IMR-90 (cell line): ENCODE measurements at regions not wholly inside any gene's neighbourhood (a gene's known extent, or its start where the extent isn't known, plus 50 kb on each side); places are given as distances from the start of the nearest gene placed in this dataset.
A peak's percentile ranks its signal among the peaks of the same experiment; 100 is the strongest.

ENCODE experiments used
- ATAC-seq: fragments of 200-7000 bp; cut with Tn5 transposase; 2 replicates; pipeline ENCODE4 v1.9.1; 2020; ENCODE audit warnings: low read depth, mild to moderate bottlenecking, moderate library complexity
- BruUV-seq: library from RNA; stranded (reverse); fragments of 400-500 nt; replicated peaks from 2 replicates; lab custom pipeline; 2021; lab: Mats Ljungman, UMichigan
- CTCF ChIA-PET: fragments of 300-600 bp; formaldehyde crosslinking; extraction: SDS; loops from one replicate; lab custom pipeline; 2021; ENCODE audit warnings: antibody characterized with exemption; lab: Yijun Ruan, JAX
- POLR2A ChIA-PET: fragments of 300-600 bp; sonication (Branson Sonifier 250); formaldehyde crosslinking; loops from one replicate; lab custom pipeline; 2022; ENCODE audit warnings: antibody characterized with exemption; ENCODE audit not compliant: unreplicated experiment; lab: Charles Lee
- DNase-seq: peaks from one replicate; pipeline ENCODE4 v3.0.0; 2013
- H2AFZ ChIP-seq: replicated peaks from 2 replicates; pipeline ENCODE3; 2013; ENCODE audit warnings: low read length, mild to moderate bottlenecking; ENCODE audit not compliant: poor library complexity
- H2AK5ac ChIP-seq: 2 replicates; pipeline ENCODE4 v1.6.1; 2013; ENCODE audit warnings: low read depth, low read length, inconsistent platforms
- H2AK9ac ChIP-seq: replicated peaks from 2 replicates; pipeline ENCODE3; 2013; ENCODE audit warnings: mild to moderate bottlenecking, low read depth, low read length, moderate library complexity; ENCODE audit not compliant: poor library complexity
- H2BK120ac ChIP-seq: 2 replicates; pipeline ENCODE4 v1.6.1; 2013; ENCODE audit warnings: low read depth, low read length, inconsistent platforms
- H2BK15ac ChIP-seq: 3 replicates; pipeline ENCODE4 v1.6.1; 2013; ENCODE audit warnings: low read depth, low read length, inconsistent platforms
- H2BK20ac ChIP-seq: 2 replicates; pipeline ENCODE4 v1.6.1; 2013; ENCODE audit warnings: low read depth, mild to moderate bottlenecking, inconsistent platforms, low read length, moderate library complexity
- H2BK5ac ChIP-seq: 2 replicates; pipeline ENCODE4 v1.6.1; 2013; ENCODE audit warnings: mild to moderate bottlenecking, low read depth, low read length, inconsistent platforms; ENCODE audit not compliant: poor library complexity, severe bottlenecking
- H3K14ac ChIP-seq: replicated peaks from 2 replicates; pipeline ENCODE4 v1.6.1; 2013; ENCODE audit warnings: low read depth, low read length, inconsistent platforms
- H3K18ac ChIP-seq: 2 replicates; pipeline ENCODE4 v1.6.1; 2013; ENCODE audit warnings: low read depth, low read length, control low read depth
- H3K23ac ChIP-seq: 2 replicates; pipeline ENCODE4 v1.6.1; 2013; ENCODE audit warnings: low read depth, low read length, inconsistent platforms
- H3K27ac ChIP-seq: 2 replicates; pipeline ENCODE4 v1.5.1; 2013; ENCODE audit warnings: mild to moderate bottlenecking, control low read depth, low read length; ENCODE audit not compliant: insufficient read depth
- H3K27me3 ChIP-seq: 2 replicates; pipeline ENCODE4 v1.6.1; 2013; ENCODE audit warnings: low read length; ENCODE audit not compliant: control insufficient read depth, insufficient read depth
- H3K36me3 ChIP-seq: 2 replicates; pipeline ENCODE4 v1.6.1; 2013; ENCODE audit warnings: low read length, mixed read lengths; ENCODE audit not compliant: control insufficient read depth, insufficient read depth
- H3K4ac ChIP-seq: 2 replicates; pipeline ENCODE4 v1.6.1; 2013; ENCODE audit warnings: low read depth, low read length, inconsistent platforms
- H3K4me1 ChIP-seq: 2 replicates; pipeline ENCODE4 v1.6.1; 2013; ENCODE audit warnings: low read length, mixed read lengths; ENCODE audit not compliant: control insufficient read depth, insufficient read depth
- H3K4me2 ChIP-seq: 2 replicates; pipeline ENCODE4 v1.6.1; 2013; ENCODE audit warnings: low read depth, mild to moderate bottlenecking, control low read depth, low read length, moderate library complexity
- H3K4me3 ChIP-seq: 2 replicates; pipeline ENCODE4 v1.5.1; 2013; ENCODE audit warnings: low read depth, mild to moderate bottlenecking, control low read depth, low read length, moderate library complexity; ENCODE audit not compliant: insufficient read depth
- H3K56ac ChIP-seq: 2 replicates; pipeline ENCODE4 v1.6.1; 2013; ENCODE audit warnings: low read length, inconsistent platforms; ENCODE audit not compliant: insufficient read depth; ENCODE audit errors: extremely low read depth
- H3K79me1 ChIP-seq, 2 experiments: 2 replicates each; pipeline ENCODE4 v1.6.1; 2013; ENCODE audit warnings: low read length in 2 of 2, inconsistent platforms in 1 of 2, low read depth in 1 of 2
- H3K9ac ChIP-seq: 2 replicates; pipeline ENCODE4 v1.6.1; 2013; ENCODE audit warnings: low read depth, low read length, control low read depth
- H3K9me1 ChIP-seq: 2 replicates; pipeline ENCODE4 v1.6.1; 2013; ENCODE audit warnings: low read length, inconsistent platforms; ENCODE audit not compliant: insufficient read depth
- H3K9me3 ChIP-seq: 2 replicates; pipeline ENCODE4 v1.6.1; 2013; ENCODE audit warnings: low read length; ENCODE audit not compliant: control insufficient read depth, insufficient read depth
- H4K20me1 ChIP-seq: 2 replicates; pipeline ENCODE4 v1.6.1; 2013; ENCODE audit warnings: low read length, inconsistent platforms; ENCODE audit not compliant: insufficient read depth
- H4K5ac ChIP-seq: 2 replicates; pipeline ENCODE4 v1.6.1; 2013; ENCODE audit warnings: mild to moderate bottlenecking, low read depth, low read length, control low read depth
- H4K8ac ChIP-seq, 2 experiments: 2 replicates each; pipeline ENCODE4 v1.6.1; 2013; ENCODE audit warnings: low read depth in 2 of 2, low read length in 2 of 2, control low read depth in 1 of 2, inconsistent platforms in 1 of 2
- H4K91ac ChIP-seq: 2 replicates; pipeline ENCODE4 v1.6.1; 2013; ENCODE audit warnings: low read depth, low read length, inconsistent platforms; ENCODE audit not compliant: insufficient read depth
- BHLHE40 ChIP-seq: fragments of 150-350 bp; IDR thresholded peaks from 2 replicates; pipeline ENCODE4 v1.6.1; 2016; ENCODE audit warnings: mild to moderate bottlenecking, low read depth, low read length
- CEBPB ChIP-seq: IDR thresholded peaks from 2 replicates; pipeline ENCODE4 v1.6.1; 2012; ENCODE audit warnings: low read depth, low read length, improper control_type of control experiment
- CHD1 ChIP-seq: IDR thresholded peaks from 2 replicates; pipeline ENCODE4 v1.6.1; 2012; ENCODE audit warnings: low read depth, low read length, improper control_type of control experiment
- CTCF ChIP-seq: conservative IDR thresholded peaks from 2 replicates; pipeline ENCODE4 v1.5.1; 2012; ENCODE audit warnings: mild to moderate bottlenecking, low read depth, low read length, improper control_type of control experiment
- ELK1 ChIP-seq: fragments of 150-350 bp; IDR thresholded peaks from 2 replicates; pipeline ENCODE4 v1.6.1; 2016; ENCODE audit warnings: low read depth, mild to moderate bottlenecking, low read length, moderate library complexity, borderline replicate concordance
- FOS ChIP-seq: fragments of 150-350 bp; IDR thresholded peaks from 2 replicates; pipeline ENCODE4 v1.6.1; 2016; ENCODE audit warnings: low read depth, low read length
- MAFK ChIP-seq: IDR thresholded peaks from 2 replicates; pipeline ENCODE4 v1.6.1; 2012; ENCODE audit warnings: low read depth, low read length, improper control_type of control experiment
- MAZ ChIP-seq: IDR thresholded peaks from 2 replicates; pipeline ENCODE4 v1.6.1; 2012; ENCODE audit warnings: low read depth, mild to moderate bottlenecking, low read length, improper control_type of control experiment, moderate library complexity, borderline replicate concordance
- MXI1 ChIP-seq: IDR thresholded peaks from 2 replicates; pipeline ENCODE4 v1.6.1; 2012; ENCODE audit warnings: low read depth, mild to moderate bottlenecking, low read length, moderate library complexity, borderline replicate concordance
- NFE2L2 ChIP-seq: fragments of 150-350 bp; IDR thresholded peaks from 2 replicates; pipeline ENCODE4 v1.6.1; 2016; ENCODE audit warnings: low read depth, mild to moderate bottlenecking, low read length
- POLR2A ChIP-seq: IDR thresholded peaks from 2 replicates; pipeline ENCODE4 v1.6.1; 2012; ENCODE audit warnings: mild to moderate bottlenecking, low read depth, low read length
- RAD21 ChIP-seq: IDR thresholded peaks from 2 replicates; pipeline ENCODE4 v1.6.1; 2012; ENCODE audit warnings: low read length, improper control_type of control experiment
- RCOR1 ChIP-seq: IDR thresholded peaks from 2 replicates; pipeline ENCODE4 v1.6.1; 2012; ENCODE audit warnings: mild to moderate bottlenecking, low read length, improper control_type of control experiment; ENCODE audit not compliant: insufficient replicate concordance
- RFX5 ChIP-seq: IDR thresholded peaks from 2 replicates; pipeline ENCODE4 v1.8.0; 2012; ENCODE audit warnings: low read depth, mild to moderate bottlenecking, low read length, moderate library complexity
- SMC3 ChIP-seq: fragments of 150-350 bp; IDR thresholded peaks from 2 replicates; pipeline ENCODE4 v1.6.1; 2016; ENCODE audit warnings: low read depth, mild to moderate bottlenecking, antibody characterized with exemption, low read length, moderate library complexity
- USF2 ChIP-seq: fragments of 150-350 bp; IDR thresholded peaks from 2 replicates; pipeline ENCODE4 v1.6.1; 2017; ENCODE audit warnings: mild to moderate bottlenecking, antibody characterized with exemption, low read length, low read depth
- WGBS, 2 experiments: methylation state at CpG; one replicate each; pipeline versions ENCODE4 v1.1.5 to v1.1.7; 2013; ENCODE audit warnings: missing lambda C conversion rate in 2 of 2; ENCODE audit not compliant: insufficient read length in 1 of 2; ENCODE audit errors: extremely low coverage in 2 of 2; 5-methylcytosine and 5-hydroxymethylcytosine counted together
- dilution Hi-C: fragments of 300-500 bp; cut with HindIII; formaldehyde crosslinking; loops from one replicate; pipeline ENCODE4 v1.14.3; 2018; ENCODE audit warnings: low sequenced_read_pairs; ENCODE audit not compliant: unreplicated experiment
- in situ Hi-C: fragments of 300-500 bp; cut with MboI; formaldehyde crosslinking; loops from 3 replicates; pipeline ENCODE4 v1.14.3; 2019; ENCODE audit warnings: low sequenced_read_pairs, inconsistent platforms, mixed read lengths
- intact Hi-C: fragments of 100-400 bp; cut with micrococcal nuclease; formaldehyde crosslinking; loops from 2 replicates; pipeline ENCODE4 v1.10.0; 2022

GRCh38 chr2:147026664-147027295 is 818.0 kb upstream of the ACVR2A start:
- no peak overlapping the region; the same call in 1 of the 2 replicates for H3K4me2 ChIP-seq

More at GRCh38 chr2:147026664-147027295, 818.0 kb upstream of the ACVR2A start:
- ChIA-PET POLR2A (no interaction called here), CTCF (no interaction called here)
- no peak overlapping the region for H4K8ac ChIP-seq
- in situ Hi-C loops = no loop called here
- H3K27me3 ChIP-seq = no peaks in the 10 kb centered on the region; the same call in 1 of the 2 replicates
- H3K9me3 ChIP-seq = peaks cover 12% of the 10 kb centered on the region
- H2AK5ac ChIP-seq = no peak overlapping the region
- no peaks in the 10 kb centered on the region for H3K36me3 ChIP-seq
- peak overlapping the region; percentile 77; the same call in 1 of the 2 replicates for H3K27ac ChIP-seq
- H3K18ac ChIP-seq = peak overlapping the region; percentile 45; the same call in 1 of the 2 replicates
- H3K56ac ChIP-seq = no peak overlapping the region
- H2BK120ac ChIP-seq = no peak overlapping the region
- no peak overlapping the region for H2BK5ac ChIP-seq
- H2AFZ ChIP-seq = no peak overlapping the region
- no CpG with 5 or more reads among the region's 2 CpGs for WGBS, 2 experiments
- intact Hi-C loops = loop anchor here (2.0 to 5.0 kb wide), 2 partner anchors 44 to 84 kb away; no protein-coding TSS in a partner anchor
- no peak overlapping the region for H3K9ac ChIP-seq
- no peaks in the 10 kb centered on the region for H4K20me1 ChIP-seq
- ATAC-seq (peak; percentile 71), DNase-seq (peak; percentile 68)
- no peak overlapping the region for H3K14ac ChIP-seq
- dilution Hi-C loops = no loop called here
- peaks cover 14% of the 10 kb centered on the region; the same call in 1 of the 2 replicates for H3K4me1 ChIP-seq
- H3K4me3 ChIP-seq = no peak overlapping the region
- no peak overlapping the region for H2BK15ac ChIP-seq
- H3K79me1 ChIP-seq = no peaks in the 10 kb centered on the region
- no peak overlapping the region for H2BK20ac ChIP-seq
- no peak overlapping the region; the same call in 1 of the 2 replicates for H4K91ac ChIP-seq
- BruUV-seq = no TSS peak
- H2AK9ac ChIP-seq = no peak overlapping the region
- TF ChIP-seq NFE2L2 (no peak), ELK1 (no peak), CTCF (no peak), CHD1 (no peak), RCOR1 (no peak), POLR2A (no peak), MXI1 (no peak), CEBPB (no peak), MAZ (no peak), RAD21 (no peak), FOS (no peak), MAFK (no peak), SMC3 (no peak), RFX5 (no peak), BHLHE40 (no peak), USF2 (no peak)
- H3K23ac ChIP-seq = no peak overlapping the region
- H3K4ac ChIP-seq = no peak overlapping the region
- no peak overlapping the region; the same call in 1 of the 2 replicates for H4K5ac ChIP-seq
- H3K9me1 ChIP-seq = no peaks in the 10 kb centered on the region
